Esophagus muscularis mucosa (tissue), 4 donors: ENCODE measurements at regions not wholly inside any gene's neighbourhood (a gene's known extent, or its start where the extent isn't known, plus 50 kb on each side); places are given as distances from the start of the nearest gene placed in this dataset.

Experiments used
- DNase-seq: peaks from one replicate; pipeline ENCODE4 v3.0.0-alpha.2; 2017; ENCODE audit errors: extremely low spot score
- H3K27ac ChIP-seq, 4 donors: fragments of 200-600 bp; sonication (generic); replicated peaks in 1 of 4; 1 replicate in 3 of 4; 2 replicates in 1 of 4; pipeline ENCODE4 v1.5.1; 2016 to 2019; ENCODE audit warnings: mild to moderate bottlenecking in 1 of 4
- H3K27me3 ChIP-seq, 4 donors: fragments of 200-600 bp; sonication (generic); one replicate each; pipeline versions ENCODE4 v1.5.1 to v1.6.0; 2016 to 2019
- H3K36me3 ChIP-seq, 4 donors: fragments of 200-600 bp; sonication (generic); one replicate each; pipeline ENCODE4 v1.5.1; 2016 to 2019
- H3K4me1 ChIP-seq, 4 donors: fragments of 200-600 bp; sonication (generic); one replicate each; pipeline ENCODE4 v1.5.1; 2016 to 2019
- H3K4me3 ChIP-seq, 4 donors: fragments of 200-600 bp; sonication (generic); 1 replicate in 2 of 4; 2 replicates in 2 of 4; pipeline ENCODE4 v1.5.1; 2016 to 2019; ENCODE audit warnings: mild to moderate bottlenecking in 4 of 4, moderate library complexity in 1 of 4
- H3K9me3 ChIP-seq, 4 donors: fragments of 200-600 bp; sonication (generic); 1 replicate in 3 of 4; 2 replicates in 1 of 4; pipeline ENCODE4 v1.5.1; 2016 to 2019
- EP300 ChIP-seq: sonication (generic); formaldehyde crosslinking; IDR thresholded peaks from one replicate; pipeline ENCODE4 v1.6.1; 2017; ENCODE audit warnings: antibody characterized with exemption
- POLR2A ChIP-seq: fragments of 450-650 bp; IDR thresholded peaks from one replicate; pipeline ENCODE4 v1.6.1; 2017; ENCODE audit warnings: antibody characterized with exemption, moderate library complexity, mild to moderate bottlenecking, low read depth
- POLR2AphosphoS5 ChIP-seq, 2 donors: sonication (generic); formaldehyde crosslinking; IDR thresholded peaks; one replicate each; pipeline ENCODE4 v1.6.1; 2017; ENCODE audit warnings: antibody characterized with exemption in 2 of 2
- WGBS: methylation state at CpG from one replicate; pipeline ENCODE4 v1.1.5; 2018; 5-methylcytosine and 5-hydroxymethylcytosine counted together
- intact Hi-C: fragments of 100-400 bp; cut with DNase I; formaldehyde crosslinking; loops from one replicate; pipeline ENCODE4 v1.15.1; 2023
- TF ChIP-seq, protein P1 (sequence below), 3 experiments: fragments of 200-600 bp in 2 of 3; fragments of 450-650 bp in 1 of 3; sonication (generic) in 2 of 3; IDR thresholded peaks; one replicate each; pipeline ENCODE4 v1.5.1; 2017 to 2019; ENCODE audit warnings: antibody characterized with exemption in 3 of 3, mild to moderate bottlenecking in 2 of 3, moderate library complexity in 1 of 3

DNA sequence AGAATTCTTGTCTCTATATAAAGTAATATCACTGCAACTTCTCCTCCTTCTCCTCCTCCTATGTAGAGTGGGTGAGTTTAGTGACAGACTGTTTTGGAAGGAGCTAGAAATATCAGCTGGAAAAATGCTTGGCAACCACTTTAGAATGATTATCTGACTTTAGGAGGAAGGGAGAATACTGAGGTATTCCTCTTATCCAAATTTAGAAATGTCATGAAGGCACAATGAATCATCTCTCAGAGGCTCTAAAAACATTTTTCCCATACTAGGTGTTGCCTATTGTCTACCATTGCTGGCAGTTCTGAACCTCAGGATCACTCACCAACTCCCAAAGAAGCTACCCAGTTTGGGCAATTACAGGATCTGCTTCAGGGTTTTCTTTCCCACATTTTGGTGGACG, 306.6 kb upstream of the ATP2B1 start:
- intact Hi-C loops, result no loop called here
- Histone ChIP-seq H3K27me3 (no peaks in the 10 kb centered on the region), H3K27ac (no peak overlapping the region), H3K36me3 (no peaks in the 10 kb centered on the region), H3K4me1 (peaks cover 4 to 15% (median 10%) of the 10 kb centered on the region in 4 donors), H3K4me3 (no peak overlapping the region), H3K9me3 (no peaks in the 10 kb centered on the region)
- no peak for DNase-seq
- no peak for TF ChIP-seq EP300
- no peak for TF ChIP-seq POLR2AphosphoS5 (IDR thresholded peaks at IDR 0.05)
- TF ChIP-seq POLR2A, result no peak
- TF ChIP-seq, protein P1, sequence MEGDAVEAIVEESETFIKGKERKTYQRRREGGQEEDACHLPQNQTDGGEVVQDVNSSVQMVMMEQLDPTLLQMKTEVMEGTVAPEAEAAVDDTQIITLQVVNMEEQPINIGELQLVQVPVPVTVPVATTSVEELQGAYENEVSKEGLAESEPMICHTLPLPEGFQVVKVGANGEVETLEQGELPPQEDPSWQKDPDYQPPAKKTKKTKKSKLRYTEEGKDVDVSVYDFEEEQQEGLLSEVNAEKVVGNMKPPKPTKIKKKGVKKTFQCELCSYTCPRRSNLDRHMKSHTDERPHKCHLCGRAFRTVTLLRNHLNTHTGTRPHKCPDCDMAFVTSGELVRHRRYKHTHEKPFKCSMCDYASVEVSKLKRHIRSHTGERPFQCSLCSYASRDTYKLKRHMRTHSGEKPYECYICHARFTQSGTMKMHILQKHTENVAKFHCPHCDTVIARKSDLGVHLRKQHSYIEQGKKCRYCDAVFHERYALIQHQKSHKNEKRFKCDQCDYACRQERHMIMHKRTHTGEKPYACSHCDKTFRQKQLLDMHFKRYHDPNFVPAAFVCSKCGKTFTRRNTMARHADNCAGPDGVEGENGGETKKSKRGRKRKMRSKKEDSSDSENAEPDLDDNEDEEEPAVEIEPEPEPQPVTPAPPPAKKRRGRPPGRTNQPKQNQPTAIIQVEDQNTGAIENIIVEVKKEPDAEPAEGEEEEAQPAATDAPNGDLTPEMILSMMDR (IDR thresholded peaks at IDR 0.05), result no peak
- WGBS, result 46% methylated on average over 1 of the region's 1 CpG

DNA sequence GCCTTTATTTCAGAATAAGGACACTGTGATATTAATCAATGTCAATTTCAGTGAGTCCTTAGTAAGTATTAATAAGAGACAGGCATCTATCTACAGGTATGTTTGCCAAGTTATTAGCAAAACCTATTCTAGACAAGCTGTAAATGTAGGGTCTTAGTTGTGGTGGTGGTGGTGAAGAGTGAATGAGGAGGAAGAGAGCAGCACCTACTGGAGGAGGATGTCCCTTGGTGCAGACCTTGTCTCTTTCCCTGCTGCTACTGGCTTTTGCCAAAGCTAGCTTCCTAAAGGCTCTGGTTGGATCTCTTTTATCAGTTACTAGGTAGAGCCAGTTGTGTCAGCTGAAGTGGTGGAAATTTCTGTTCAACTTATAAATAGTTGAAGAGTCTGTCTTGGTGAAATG, 304.8 kb upstream of the ATP2B1 start:
- intact Hi-C loops, result no loop called here
- H3K36me3 ChIP-seq, result no peaks in the 10 kb centered on the region
- no peak overlapping the region for H3K27ac ChIP-seq
- H3K4me3 ChIP-seq, result no peak overlapping the region
- H3K27me3 ChIP-seq, result no peaks in the 10 kb centered on the region
- no peak for DNase-seq
- no peaks in the 10 kb centered on the region for H3K9me3 ChIP-seq
- TF ChIP-seq POLR2A (no peak), POLR2AphosphoS5 (IDR thresholded peaks at IDR 0.05) (no peak), EP300 (no peak)
- TF ChIP-seq, protein P1 (IDR thresholded peaks at IDR 0.05), result no peak
- peaks cover 4 to 15% (median 10%) of the 10 kb centered on the region in 4 donors for H3K4me1 ChIP-seq

DNA sequence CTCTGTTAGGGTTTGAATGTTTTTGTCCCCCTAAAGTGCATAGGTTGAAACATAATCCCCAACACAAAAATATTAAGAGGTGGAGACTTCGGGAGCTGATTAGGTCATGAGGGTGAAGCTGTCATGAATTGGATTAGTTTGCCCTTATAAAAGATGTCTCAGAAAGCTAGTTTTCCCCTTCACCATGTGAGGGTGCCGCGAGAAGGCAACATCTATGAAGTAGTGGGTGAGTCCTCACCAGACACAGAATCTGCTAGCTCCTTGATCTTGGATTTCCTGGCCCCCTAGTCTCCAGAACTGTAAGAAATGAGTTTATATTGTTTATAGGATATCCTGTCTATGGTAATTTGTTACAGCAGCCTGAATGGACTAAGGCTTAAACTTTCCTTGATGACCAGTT, 301.5 kb upstream of the ATP2B1 start:
- H3K4me1 ChIP-seq, result peaks cover 0 to 7% (median 3%) of the 10 kb centered on the region in 4 donors
- WGBS, result 94% methylated on average over 3 of the region's 3 CpGs

DNA sequence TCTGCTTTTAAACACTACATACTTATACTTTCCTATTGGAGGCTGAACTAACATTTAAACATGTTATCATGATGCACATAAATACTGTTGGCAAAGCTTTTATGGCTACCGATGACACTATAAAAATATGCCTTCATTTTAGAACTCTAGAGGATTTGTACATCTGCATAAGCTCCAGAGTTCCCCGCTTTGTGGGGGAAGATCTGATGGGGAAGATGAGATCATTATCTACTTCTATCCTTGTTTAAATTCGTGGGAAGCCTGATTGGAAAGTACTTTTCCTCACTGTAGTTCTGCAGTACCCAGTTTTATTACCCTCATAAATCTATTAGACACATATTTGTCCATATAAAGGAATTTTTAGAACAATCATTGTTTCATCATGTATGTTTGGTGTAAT, 299.6 kb upstream of the ATP2B1 start:
- H3K27me3 ChIP-seq, result no peaks in the 10 kb centered on the region
- no peak for TF ChIP-seq POLR2AphosphoS5 (IDR thresholded peaks at IDR 0.05)
- TF ChIP-seq, protein P1 (IDR thresholded peaks at IDR 0.05), result no peak
- no peak for TF ChIP-seq EP300
- no peak for TF ChIP-seq POLR2A
- H3K4me3 ChIP-seq, result no peak overlapping the region
- intact Hi-C loops, result no loop called here
- no peak overlapping the region for H3K27ac ChIP-seq
- H3K4me1 ChIP-seq, result peaks cover 0 to 8% (median 4%) of the 10 kb centered on the region in 4 donors
- H3K9me3 ChIP-seq, result no peaks in the 10 kb centered on the region
- WGBS, result 66% methylated on average over 3 of the region's 3 CpGs
- no peak for DNase-seq
- H3K36me3 ChIP-seq, result no peaks in the 10 kb centered on the region

More for the DNA sequence above, 301.5 kb upstream of the ATP2B1 start:
- intact Hi-C loops, result no loop called here
- no peak for DNase-seq
- Histone ChIP-seq H3K36me3 (no peaks in the 10 kb centered on the region), H3K27ac (no peak overlapping the region), H3K9me3 (no peaks in the 10 kb centered on the region), H3K4me3 (no peak overlapping the region), H3K27me3 (no peaks in the 10 kb centered on the region)
- TF ChIP-seq POLR2A (no peak), EP300 (no peak), POLR2AphosphoS5 (IDR thresholded peaks at IDR 0.05) (no peak)
- TF ChIP-seq, protein P1 (IDR thresholded peaks at IDR 0.05), result no peak
